ENCODE measurements at regions not wholly inside any gene's neighbourhood (a gene's known extent, or its start where the extent isn't known, plus 50 kb on each side); places are given as distances from the start of the nearest gene placed in this dataset.
A peak's percentile ranks its signal among the peaks of the same experiment; 100 is the strongest.

DNA sequence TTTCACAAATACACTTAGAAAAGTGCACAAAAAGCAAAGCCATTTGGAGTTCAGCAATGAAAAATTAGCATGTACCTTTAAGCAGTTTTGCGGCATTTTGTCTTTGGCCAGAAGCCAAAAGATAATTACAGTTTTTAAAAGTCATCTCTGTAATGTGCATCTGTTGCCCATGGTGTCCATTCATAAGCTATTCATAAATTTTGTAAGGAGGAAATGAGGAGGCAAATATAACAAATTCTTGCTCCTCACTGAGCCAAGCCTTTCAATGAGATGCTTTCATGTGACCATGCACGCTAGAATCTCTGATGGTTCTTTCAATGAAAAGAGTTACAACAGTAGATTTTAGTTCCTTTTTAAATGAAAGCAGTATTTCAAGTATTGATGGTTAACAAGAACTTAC, 247.1 kb upstream of the MON1B start:
- Histone ChIP-seq H3K36me3 (ENCODE audit: control insufficient read depth in 4 of 4, insufficient read depth in 4 of 4, low read length in 3 of 4) (no peaks in the 10 kb centered on the region), H3K27me3 (replicated peaks in 2 of 5; ENCODE audit: control insufficient read depth in 4 of 5, insufficient read depth in 5 of 5, low read length in 4 of 5) (no peaks in the 10 kb centered on the region), H3K4me1 (ENCODE audit: control extremely low read depth in 1 of 4, control insufficient read depth in 4 of 4, insufficient read depth in 4 of 4, low read length in 3 of 4) (no peaks in the 10 kb centered on the region), H3K27ac (ENCODE audit: insufficient read depth in 1 of 2, low read depth in 1 of 2, low read length in 2 of 2, poor library complexity in 1 of 2, severe bottlenecking in 2 of 2) (no peak overlapping the region), H3K9me3 (ENCODE audit: control extremely low read depth in 1 of 5, control insufficient read depth in 4 of 5, insufficient read depth in 2 of 5, low read depth in 1 of 5, low read length in 4 of 5) (no peaks in the 10 kb centered on the region), H3K4me3 (ENCODE audit: control insufficient read depth in 1 of 7, extremely low read depth in 1 of 7, insufficient read depth in 4 of 7, low read depth in 2 of 7, low read length in 6 of 7) (no peak overlapping the region)
- POLR2A ChIA-PET, result no interaction called here
- 100% methylated on average over 2 of the region's 2 CpGs for WGBS (ENCODE audit: insufficient coverage)
- DNase-seq, result no peak
- CTCF ChIA-PET, result no interaction called here

DNA sequence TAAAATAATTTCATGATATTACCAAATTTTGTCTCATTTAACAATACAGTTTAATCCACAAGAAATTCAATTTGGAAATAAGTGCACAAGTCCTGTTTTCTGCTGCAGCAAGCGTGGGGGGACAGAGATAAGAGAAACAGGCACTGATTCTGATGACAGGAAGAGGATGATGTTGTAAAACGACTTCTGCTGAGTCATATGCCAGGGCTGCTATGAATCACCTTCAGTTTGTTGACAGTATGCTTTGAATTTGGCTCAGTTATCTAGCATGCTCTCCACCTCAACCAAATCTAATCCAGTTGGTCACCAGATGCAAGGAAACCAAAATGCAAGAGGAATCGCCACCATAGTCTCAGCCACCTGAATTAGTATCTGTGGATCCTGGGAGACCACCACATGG, 244.1 kb upstream of the MON1B start:
- peak in 1 of 3 donors; percentile 0 for DNase-seq
- ChIA-PET POLR2A (no interaction called here), CTCF (no interaction called here)
- WGBS (ENCODE audit: insufficient coverage), result 68% methylated on average over 3 of the region's 3 CpGs
- no peaks in the 10 kb centered on the region for H3K4me1 ChIP-seq (ENCODE audit: control extremely low read depth in 1 of 4, control insufficient read depth in 4 of 4, insufficient read depth in 4 of 4, low read length in 3 of 4)
- H3K9me3 ChIP-seq (ENCODE audit: control extremely low read depth in 1 of 5, control insufficient read depth in 4 of 5, insufficient read depth in 2 of 5, low read depth in 1 of 5, low read length in 4 of 5), result no peaks in the 10 kb centered on the region
- H3K27me3 ChIP-seq (replicated peaks in 2 of 5; ENCODE audit: control insufficient read depth in 4 of 5, insufficient read depth in 5 of 5, low read length in 4 of 5), result no peaks in the 10 kb centered on the region
- H3K4me3 ChIP-seq (ENCODE audit: control insufficient read depth in 1 of 7, extremely low read depth in 1 of 7, insufficient read depth in 4 of 7, low read depth in 2 of 7, low read length in 6 of 7), result no peak overlapping the region
- no peaks in the 10 kb centered on the region for H3K36me3 ChIP-seq (ENCODE audit: control insufficient read depth in 4 of 4, insufficient read depth in 4 of 4, low read length in 3 of 4)
- no peak overlapping the region for H3K27ac ChIP-seq (ENCODE audit: insufficient read depth in 1 of 2, low read depth in 1 of 2, low read length in 2 of 2, poor library complexity in 1 of 2, severe bottlenecking in 2 of 2)

DNA sequence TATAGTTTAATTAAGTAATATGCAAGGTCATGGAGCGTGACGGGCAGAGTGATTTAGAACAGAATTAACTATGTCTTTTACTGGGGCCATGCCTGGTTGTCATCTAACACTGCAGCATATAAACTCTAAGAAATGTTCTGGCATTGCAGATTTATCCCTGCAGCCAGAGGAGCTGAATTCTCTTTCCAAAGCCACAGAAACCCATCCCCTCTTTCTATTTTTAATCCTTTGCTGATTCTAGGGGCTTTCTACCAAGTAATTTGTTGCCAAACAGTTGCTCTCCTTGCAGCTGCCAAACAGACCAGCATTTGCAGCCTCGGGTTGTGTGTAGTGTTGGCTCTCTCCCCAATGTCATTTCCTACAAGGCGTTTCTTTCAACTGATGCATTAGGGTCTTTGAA, 243.2 kb upstream of the MON1B start:
- Histone ChIP-seq H3K4me3 (ENCODE audit: control insufficient read depth in 1 of 7, extremely low read depth in 1 of 7, insufficient read depth in 4 of 7, low read depth in 2 of 7, low read length in 6 of 7) (no peak overlapping the region), H3K9me3 (ENCODE audit: control extremely low read depth in 1 of 5, control insufficient read depth in 4 of 5, insufficient read depth in 2 of 5, low read depth in 1 of 5, low read length in 4 of 5) (no peaks in the 10 kb centered on the region), H3K27ac (ENCODE audit: insufficient read depth in 1 of 2, low read depth in 1 of 2, low read length in 2 of 2, poor library complexity in 1 of 2, severe bottlenecking in 2 of 2) (no peak overlapping the region), H3K4me1 (ENCODE audit: control extremely low read depth in 1 of 4, control insufficient read depth in 4 of 4, insufficient read depth in 4 of 4, low read length in 3 of 4) (no peaks in the 10 kb centered on the region), H3K27me3 (replicated peaks in 2 of 5; ENCODE audit: control insufficient read depth in 4 of 5, insufficient read depth in 5 of 5, low read length in 4 of 5) (no peaks in the 10 kb centered on the region), H3K36me3 (ENCODE audit: control insufficient read depth in 4 of 4, insufficient read depth in 4 of 4, low read length in 3 of 4) (no peaks in the 10 kb centered on the region)
- POLR2A ChIA-PET, result no interaction called here
- 72% methylated on average over 2 of the region's 4 CpGs for WGBS (ENCODE audit: insufficient coverage)
- DNase-seq, result no peak
- CTCF ChIA-PET, result no interaction called here

DNA sequence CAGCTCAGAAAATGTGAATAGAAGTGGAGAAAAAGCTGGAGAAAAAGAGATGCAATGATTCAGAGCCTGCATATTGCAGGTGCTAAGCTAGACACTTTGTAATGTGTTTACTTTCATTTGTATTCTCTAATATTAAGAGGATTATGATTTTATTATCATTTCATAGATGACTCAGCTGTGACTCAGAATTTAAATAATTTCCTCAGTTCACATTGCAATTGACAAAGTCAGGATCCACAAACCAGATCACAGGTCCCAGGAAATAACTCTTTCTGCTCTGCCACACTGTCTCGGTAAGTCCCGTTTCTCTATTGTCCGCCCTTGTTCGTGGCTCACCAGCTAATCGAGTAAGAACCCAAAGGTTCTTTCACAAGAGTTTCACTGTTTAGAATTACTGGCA, 235.4 kb upstream of the MON1B start:
- no peaks in the 10 kb centered on the region for H3K27me3 ChIP-seq (replicated peaks in 2 of 5; ENCODE audit: control insufficient read depth in 4 of 5, insufficient read depth in 5 of 5, low read length in 4 of 5)
- no peak for DNase-seq
- POLR2A ChIA-PET, result interaction anchor here (0.8 kb wide), 1 partner anchor 34 kb away, joined by 4 read pairs; no protein-coding TSS in a partner anchor
- H3K9me3 ChIP-seq (ENCODE audit: control extremely low read depth in 1 of 5, control insufficient read depth in 4 of 5, insufficient read depth in 2 of 5, low read depth in 1 of 5, low read length in 4 of 5), result no peaks in the 10 kb centered on the region
- no peaks in the 10 kb centered on the region for H3K4me1 ChIP-seq (ENCODE audit: control extremely low read depth in 1 of 4, control insufficient read depth in 4 of 4, insufficient read depth in 4 of 4, low read length in 3 of 4)
- CTCF ChIA-PET, result no interaction called here
- 100% methylated on average over 5 of the region's 5 CpGs for WGBS (ENCODE audit: insufficient coverage)
- H3K36me3 ChIP-seq (ENCODE audit: control insufficient read depth in 4 of 4, insufficient read depth in 4 of 4, low read length in 3 of 4), result no peaks in the 10 kb centered on the region
- H3K4me3 ChIP-seq (ENCODE audit: control insufficient read depth in 1 of 7, extremely low read depth in 1 of 7, insufficient read depth in 4 of 7, low read depth in 2 of 7, low read length in 6 of 7), result no peak overlapping the region
- H3K27ac ChIP-seq (ENCODE audit: insufficient read depth in 1 of 2, low read depth in 1 of 2, low read length in 2 of 2, poor library complexity in 1 of 2, severe bottlenecking in 2 of 2), result no peak overlapping the region

DNA sequence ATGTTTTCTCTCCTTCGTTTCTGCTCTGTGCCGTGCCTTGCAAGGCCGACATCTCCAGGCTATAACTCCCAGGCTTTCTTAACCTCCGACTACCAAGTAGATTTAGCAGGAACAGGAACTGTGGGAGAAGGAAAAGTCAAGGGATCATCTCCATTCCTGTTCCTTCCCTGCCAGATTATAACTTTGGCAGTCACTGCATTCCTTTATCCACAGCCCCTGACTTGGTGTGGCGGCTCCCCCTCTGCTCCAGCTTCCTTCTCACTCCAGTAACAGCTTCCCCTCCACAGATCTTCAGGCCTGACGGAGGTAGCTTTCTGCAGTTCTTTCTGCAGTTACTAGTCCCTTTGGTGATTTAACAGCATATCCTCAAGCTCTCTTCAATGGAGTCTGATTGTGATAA, 234.6 kb upstream of the MON1B start:
- DNase-seq, result no peak
- Histone ChIP-seq H3K27me3 (replicated peaks in 2 of 5; ENCODE audit: control insufficient read depth in 4 of 5, insufficient read depth in 5 of 5, low read length in 4 of 5) (no peaks in the 10 kb centered on the region), H3K9me3 (ENCODE audit: control extremely low read depth in 1 of 5, control insufficient read depth in 4 of 5, insufficient read depth in 2 of 5, low read depth in 1 of 5, low read length in 4 of 5) (no peaks in the 10 kb centered on the region), H3K36me3 (ENCODE audit: control insufficient read depth in 4 of 4, insufficient read depth in 4 of 4, low read length in 3 of 4) (no peaks in the 10 kb centered on the region), H3K27ac (ENCODE audit: insufficient read depth in 1 of 2, low read depth in 1 of 2, low read length in 2 of 2, poor library complexity in 1 of 2, severe bottlenecking in 2 of 2) (no peak overlapping the region), H3K4me1 (ENCODE audit: control extremely low read depth in 1 of 4, control insufficient read depth in 4 of 4, insufficient read depth in 4 of 4, low read length in 3 of 4) (no peaks in the 10 kb centered on the region), H3K4me3 (ENCODE audit: control insufficient read depth in 1 of 7, extremely low read depth in 1 of 7, insufficient read depth in 4 of 7, low read depth in 2 of 7, low read length in 6 of 7) (no peak overlapping the region)
- ChIA-PET CTCF (no interaction called here), POLR2A (no interaction called here)
- WGBS (ENCODE audit: insufficient coverage), result 98% methylated on average over 4 of the region's 6 CpGs

DNA sequence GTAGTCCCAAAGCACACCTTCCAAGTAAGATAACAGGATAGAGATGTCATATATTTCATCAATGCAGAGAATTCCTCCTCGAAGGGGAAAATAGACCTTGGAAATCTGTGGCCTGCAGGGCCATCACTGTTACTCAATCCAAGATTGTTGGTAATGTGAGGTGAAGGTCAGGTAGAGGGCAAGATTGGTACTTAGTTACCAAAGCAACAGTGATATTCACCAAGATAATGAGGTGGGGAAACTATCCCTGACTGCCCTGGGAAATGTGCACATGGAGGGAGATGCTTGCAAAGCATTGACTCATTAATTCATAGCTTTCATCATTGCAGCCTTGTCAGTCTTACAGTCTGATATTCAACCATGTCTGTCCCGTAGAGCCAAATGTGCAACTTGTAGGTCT, 234.1 kb upstream of the MON1B start:
- POLR2A ChIA-PET, result no interaction called here

DNA sequence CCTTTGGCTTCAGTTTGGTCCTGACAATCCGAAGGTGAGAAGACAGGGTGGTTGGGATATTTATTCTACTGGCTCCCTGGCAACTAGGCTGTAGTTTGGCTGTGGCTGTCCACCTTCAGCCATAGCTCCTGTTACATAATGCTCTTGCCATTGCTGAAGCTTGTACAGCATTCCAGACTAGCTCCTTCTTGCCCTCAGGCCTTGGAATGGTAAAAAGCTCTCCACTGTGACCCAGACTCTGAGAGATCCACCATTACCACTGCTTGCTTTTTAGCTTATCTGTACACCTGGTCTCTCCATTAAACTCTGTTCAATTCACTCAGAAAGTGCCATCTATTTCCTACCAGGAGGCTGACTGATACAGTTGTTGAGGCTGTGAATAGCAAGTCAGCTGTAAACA, 231.8 kb upstream of the MON1B start:
- no CpG with 5 or more reads among the region's 1 CpG for WGBS (ENCODE audit: insufficient coverage)
- POLR2A ChIA-PET, result no interaction called here

More for the DNA sequence above, 234.1 kb upstream of the MON1B start:
- H3K4me3 ChIP-seq (ENCODE audit: control insufficient read depth in 1 of 7, extremely low read depth in 1 of 7, insufficient read depth in 4 of 7, low read depth in 2 of 7, low read length in 6 of 7), result no peak overlapping the region
- DNase-seq, result no peak
- no peak overlapping the region for H3K27ac ChIP-seq (ENCODE audit: insufficient read depth in 1 of 2, low read depth in 1 of 2, low read length in 2 of 2, poor library complexity in 1 of 2, severe bottlenecking in 2 of 2)
- H3K4me1 ChIP-seq (ENCODE audit: control extremely low read depth in 1 of 4, control insufficient read depth in 4 of 4, insufficient read depth in 4 of 4, low read length in 3 of 4), result no peaks in the 10 kb centered on the region
- WGBS (ENCODE audit: insufficient coverage), result 86% methylated on average over 2 of the region's 2 CpGs
- no peaks in the 10 kb centered on the region for H3K9me3 ChIP-seq (ENCODE audit: control extremely low read depth in 1 of 5, control insufficient read depth in 4 of 5, insufficient read depth in 2 of 5, low read depth in 1 of 5, low read length in 4 of 5)
- no peaks in the 10 kb centered on the region for H3K27me3 ChIP-seq (replicated peaks in 2 of 5; ENCODE audit: control insufficient read depth in 4 of 5, insufficient read depth in 5 of 5, low read length in 4 of 5)
- no peaks in the 10 kb centered on the region for H3K36me3 ChIP-seq (ENCODE audit: control insufficient read depth in 4 of 4, insufficient read depth in 4 of 4, low read length in 3 of 4)
- CTCF ChIA-PET, result no interaction called here

More for the DNA sequence above, 231.8 kb upstream of the MON1B start:
- DNase-seq, result no peak
- CTCF ChIA-PET, result no interaction called here
- Histone ChIP-seq H3K4me3 (ENCODE audit: control insufficient read depth in 1 of 7, extremely low read depth in 1 of 7, insufficient read depth in 4 of 7, low read depth in 2 of 7, low read length in 6 of 7) (no peak overlapping the region), H3K36me3 (ENCODE audit: control insufficient read depth in 4 of 4, insufficient read depth in 4 of 4, low read length in 3 of 4) (no peaks in the 10 kb centered on the region), H3K4me1 (ENCODE audit: control extremely low read depth in 1 of 4, control insufficient read depth in 4 of 4, insufficient read depth in 4 of 4, low read length in 3 of 4) (no peaks in the 10 kb centered on the region), H3K9me3 (ENCODE audit: control extremely low read depth in 1 of 5, control insufficient read depth in 4 of 5, insufficient read depth in 2 of 5, low read depth in 1 of 5, low read length in 4 of 5) (peaks cover 0 to 1% (median 0%) of the 10 kb centered on the region in 5 experiments), H3K27ac (ENCODE audit: insufficient read depth in 1 of 2, low read depth in 1 of 2, low read length in 2 of 2, poor library complexity in 1 of 2, severe bottlenecking in 2 of 2) (no peak overlapping the region), H3K27me3 (replicated peaks in 2 of 5; ENCODE audit: control insufficient read depth in 4 of 5, insufficient read depth in 5 of 5, low read length in 4 of 5) (no peaks in the 10 kb centered on the region)
